ENCODE measurements at regions not wholly inside any gene's neighbourhood (a gene's known extent, or its start where the extent isn't known, plus 50 kb on each side); places are given as distances from the start of the nearest gene placed in this dataset.

- peaks cover 14% of the 10 kb centered on the region for H3K4me1 ChIP-seq (ENCODE audit: control insufficient read depth, extremely low read depth, insufficient read depth, low read length)
- dilution Hi-C loops (cut with MboI; ENCODE audit: extremely low pct_ligation_motif_present, low sequenced_read_pairs) (no loop called here), intact Hi-C loops (cut with micrococcal nuclease) (loop anchor here (10.0 kb wide), 1 partner anchor 461 kb away; no protein-coding TSS in a partner anchor)
- no peak for TF ChIP-seq MAX (IDR thresholded peaks at IDR 0.05; ENCODE audit: insufficient read depth, insufficient read length)
- TF ChIP-seq JUN (IDR thresholded peaks at IDR 0.05; ENCODE audit: borderline replicate concordance, insufficient read depth, insufficient read length, low read depth), result no peak
- TF ChIP-seq MYC (IDR thresholded peaks at IDR 0.05; ENCODE audit: low read depth, low read length), result no peak
- no peak for TF ChIP-seq POLR2A (IDR thresholded peaks at IDR 0.05; ENCODE audit: low read depth, low read length)
- no peak for TF ChIP-seq POLR2AphosphoS5 (IDR thresholded peaks at IDR 0.05; ENCODE audit: insufficient read depth, low read depth, low read length)
- TF ChIP-seq EZH2 (IDR thresholded peaks at IDR 0.05; ENCODE audit: borderline replicate concordance, low read depth, low read length, severe bottlenecking), result no peak
- TF ChIP-seq GATA2 (IDR thresholded peaks at IDR 0.05; ENCODE audit: insufficient read depth, insufficient read length, low read depth, low read length), result no peak
- TF ChIP-seq CTCF (IDR thresholded peaks at IDR 0.05; ENCODE audit: extremely low read depth in 1 of 2, insufficient read depth in 1 of 2, low read depth in 1 of 2, low read length in 2 of 2), result no peak
- no peak for TF ChIP-seq FOS (IDR thresholded peaks at IDR 0.05; ENCODE audit: borderline replicate concordance, insufficient read depth, low read length)
- H3K4me3 ChIP-seq (replicated peaks in 1 of 3; ENCODE audit: insufficient read depth in 1 of 3, low read depth in 1 of 3, low read length in 3 of 3), result no peak overlapping the region
- H3K27ac ChIP-seq (ENCODE audit: insufficient read depth, low read depth, low read length), result no peak overlapping the region
- no peak overlapping the region for H2AFZ ChIP-seq (ENCODE audit: low read depth, low read length)
- H3K9me3 ChIP-seq (replicated peaks; ENCODE audit: control insufficient read depth, insufficient read depth, low read length), result no peaks in the 10 kb centered on the region
- H3K27me3 ChIP-seq (ENCODE audit: control insufficient read depth in 2 of 2, insufficient read depth in 2 of 2, low read length in 2 of 2), result no peaks in the 10 kb centered on the region
- no peaks in the 10 kb centered on the region for H3K36me3 ChIP-seq (ENCODE audit: control insufficient read depth in 2 of 2, extremely low read depth in 1 of 2, insufficient read depth in 2 of 2, low read length in 2 of 2)
- no TSS peak for BruUV-seq (replicated peaks)
- no peaks in the 10 kb centered on the region for H4K20me1 ChIP-seq (replicated peaks; ENCODE audit: control insufficient read depth, extremely low read depth, insufficient read depth, low read length)
- ChIA-PET CTCF (no interaction called here), POLR2A (no interaction called here)
- FAIRE-seq (no peak), DNase-seq (ENCODE audit: low read depth, low spot score) (no peak)
- no peak overlapping the region for H3K4me2 ChIP-seq (ENCODE audit: insufficient read depth, low read length)
- H3K9ac ChIP-seq (replicated peaks; ENCODE audit: extremely low read depth, insufficient read depth, low read length), result no peak overlapping the region
- H3K9me1 ChIP-seq (replicated peaks; ENCODE audit: control insufficient read depth, extremely low read depth, insufficient read depth, low read length), result no peaks in the 10 kb centered on the region
- no peaks in the 10 kb centered on the region for H3K79me2 ChIP-seq (ENCODE audit: control insufficient read depth, insufficient read depth, low read length)
Observed at GRCh38 chr11:103794262-103794661, 242.2 kb upstream of the DDI1 start.
